GM23338 (cell line): ENCODE measurements at regions not wholly inside any gene's neighbourhood (a gene's known extent, or its start where the extent isn't known, plus 50 kb on each side); places are given as distances from the start of the nearest gene placed in this dataset.

Experiments
- ATAC-seq: fragments of 200-7000 bp; cut with Tn5 transposase; 3 replicates; pipeline ENCODE4 v1.9.1; 2020
- DNase-seq: peaks from one replicate; pipeline ENCODE4 v3.0.0-alpha.2; 2015; ENCODE audit warnings: low spot score
- H2AFZ ChIP-seq: fragments of 200-600 bp; sonication (generic); 2 replicates; pipeline ENCODE4 v1.8.0; 2016; ENCODE audit warnings: antibody characterized with exemption, mild to moderate bottlenecking, moderate library complexity
- H3F3A ChIP-seq: fragments of 200-600 bp; sonication (generic); replicated peaks from 2 replicates; pipeline ENCODE4 v1.8.0; 2017; ENCODE audit warnings: antibody characterized with exemption, mixed run types, low read depth
- H3K27ac ChIP-seq: fragments of 200-600 bp; sonication (generic); 2 replicates; pipeline ENCODE4 v1.6.1; 2016; ENCODE audit warnings: low read depth
- H3K27me3 ChIP-seq: fragments of 200-600 bp; sonication (generic); 2 replicates; pipeline ENCODE4 v1.8.0; 2016; ENCODE audit warnings: mild to moderate bottlenecking, mixed run types, moderate library complexity; ENCODE audit not compliant: insufficient read depth
- H3K36me3 ChIP-seq: fragments of 200-600 bp; sonication (generic); 2 replicates; pipeline ENCODE4 v1.8.0; 2016; ENCODE audit warnings: mild to moderate bottlenecking; ENCODE audit not compliant: insufficient read depth
- H3K4me1 ChIP-seq: fragments of 200-600 bp; sonication (generic); 2 replicates; pipeline ENCODE4 v1.8.0; 2016; ENCODE audit warnings: mild to moderate bottlenecking, moderate library complexity; ENCODE audit not compliant: insufficient read depth
- H3K4me2 ChIP-seq: fragments of 200-600 bp; sonication (generic); 2 replicates; pipeline ENCODE4 v1.7.1; 2017; ENCODE audit warnings: mixed run types
- H3K4me3 ChIP-seq: fragments of 200-600 bp; sonication (generic); 2 replicates; pipeline ENCODE4 v1.6.1; 2016; ENCODE audit warnings: mixed run types
- H3K79me2 ChIP-seq: fragments of 200-600 bp; sonication (generic); replicated peaks from 2 replicates; pipeline ENCODE4 v1.8.0; 2017; ENCODE audit warnings: mild to moderate bottlenecking; ENCODE audit not compliant: insufficient read depth
- H3K9me2 ChIP-seq: fragments of 200-600 bp; sonication (generic); 2 replicates; pipeline ENCODE4 v1.8.0; 2017; ENCODE audit not compliant: insufficient read depth
- H4K20me1 ChIP-seq: fragments of 200-600 bp; sonication (generic); replicated peaks from 2 replicates; pipeline ENCODE4 v1.8.0; 2017; ENCODE audit warnings: mild to moderate bottlenecking; ENCODE audit not compliant: insufficient read depth
- H3K27ac Mint-ChIP-seq: 2 replicates; pipeline ENCODE4 v1.8.0; 2020; ENCODE audit warnings: inconsistent platforms, mild to moderate bottlenecking, moderate library complexity, mixed read lengths
- H3K27me3 Mint-ChIP-seq: 3 replicates; pipeline ENCODE4 v1.8.0; 2022; ENCODE audit warnings: low read depth, mild to moderate bottlenecking, moderate library complexity, mixed read lengths, inconsistent platforms; ENCODE audit not compliant: insufficient read depth, poor library complexity
- H3K36me3 Mint-ChIP-seq: 3 replicates; pipeline ENCODE4 v1.8.0; 2021; ENCODE audit warnings: low read depth, mild to moderate bottlenecking, inconsistent platforms, moderate library complexity, mixed read lengths
- H3K4me1 Mint-ChIP-seq: 3 replicates; pipeline ENCODE4 v1.8.0; 2020; ENCODE audit warnings: mild to moderate bottlenecking, inconsistent platforms, mixed read lengths
- H3K4me3 Mint-ChIP-seq: 3 replicates; pipeline ENCODE4 v1.8.0; 2021; ENCODE audit warnings: moderate library complexity, mild to moderate bottlenecking, inconsistent platforms, mixed read lengths
- H3K9me3 Mint-ChIP-seq: 3 replicates; pipeline ENCODE4 v1.8.0; 2020; ENCODE audit warnings: moderate library complexity, mild to moderate bottlenecking, inconsistent platforms, mixed read lengths
- CREB1 ChIP-seq: fragments of 250-450 bp; sonication (Bioruptor Pico); IDR thresholded peaks from 2 replicates; pipeline ENCODE4 v1.5.0; 2020; ENCODE audit warnings: low read depth, mild to moderate bottlenecking, moderate library complexity
- CTCF ChIP-seq, 2 experiments: fragments of 200-600 bp in 1 of 2; sonication (generic) in 1 of 2; conservative IDR thresholded peaks; 2 replicates each; pipeline versions ENCODE4 v1.5.1 to v1.6.1; 2016 to 2017; ENCODE audit warnings: antibody characterized with exemption in 2 of 2, low read depth in 2 of 2, mild to moderate bottlenecking in 2 of 2, moderate library complexity in 1 of 2
- ETS1 ChIP-seq: IDR thresholded peaks from 2 replicates; pipeline ENCODE4 v1.6.1; 2016; ENCODE audit warnings: antibody characterized with exemption
- EZH2 ChIP-seq: fragments of 200-600 bp; sonication (generic); IDR thresholded peaks from one replicate; pipeline ENCODE4 v1.8.0; 2017; ENCODE audit warnings: antibody characterized with exemption, mild to moderate bottlenecking, low read depth; ENCODE audit not compliant: unreplicated experiment
- EZH2phosphoT487 ChIP-seq: fragments of 200-600 bp; sonication (generic); IDR thresholded peaks from one replicate; pipeline ENCODE4 v1.8.1; 2018; ENCODE audit warnings: antibody characterized with exemption; ENCODE audit not compliant: unreplicated experiment
- JUNB ChIP-seq: IDR thresholded peaks from one replicate; pipeline ENCODE4 v1.6.1; 2016; ENCODE audit warnings: antibody characterized with exemption; ENCODE audit not compliant: unreplicated experiment
- NANOG ChIP-seq: IDR thresholded peaks from 2 replicates; pipeline ENCODE4 v1.6.1; 2016; ENCODE audit warnings: antibody characterized with exemption, borderline replicate concordance
- POLR2AphosphoS5 ChIP-seq: IDR thresholded peaks from 2 replicates; pipeline ENCODE4 v1.6.1; 2016; ENCODE audit warnings: antibody characterized with exemption, low read depth
- REST ChIP-seq: IDR thresholded peaks from one replicate; pipeline ENCODE4 v1.6.1; 2018; ENCODE audit warnings: antibody characterized with exemption; ENCODE audit not compliant: unreplicated experiment
- STAT1 ChIP-seq: IDR thresholded peaks from one replicate; pipeline ENCODE4 v1.6.1; 2016; ENCODE audit warnings: antibody characterized with exemption; ENCODE audit not compliant: unreplicated experiment
- ZNF114 ChIP-seq: fragments of 250-450 bp; sonication (Bioruptor Pico); IDR thresholded peaks from 2 replicates; pipeline ENCODE4 v1.5.0; 2020; ENCODE audit warnings: mild to moderate bottlenecking, moderate library complexity
- ZNF331 ChIP-seq: fragments of 250-450 bp; sonication (Bioruptor Pico); IDR thresholded peaks from 2 replicates; pipeline ENCODE4 v1.5.0; 2020; ENCODE audit warnings: low read depth, mild to moderate bottlenecking, moderate library complexity
- ZNF462 ChIP-seq: fragments of 250-450 bp; sonication (Bioruptor Pico); IDR thresholded peaks from 2 replicates; pipeline ENCODE4 v1.5.0; 2020; ENCODE audit warnings: mild to moderate bottlenecking, moderate library complexity

GRCh38 chr2:33877348-33878016, 278.4 kb upstream of the FAM98A start:
- Mint-ChIP-seq H3K36me3 (no peaks in the 10 kb centered on the region), H3K4me3 (no peak overlapping the region), H3K9me3 (peaks cover 9% of the 10 kb centered on the region; the same call in 2 of the 3 replicates), H3K4me1 (no peaks in the 10 kb centered on the region), H3K27ac (no peak overlapping the region), H3K27me3 (peaks cover 7% of the 10 kb centered on the region)
- Histone ChIP-seq H3K79me2 (no peaks in the 10 kb centered on the region), H4K20me1 (no peaks in the 10 kb centered on the region), H3K27me3 (no peaks in the 10 kb centered on the region), H3K27ac (no peak overlapping the region), H3K36me3 (no peaks in the 10 kb centered on the region), H3K4me3 (no peak overlapping the region), H3K9me2 (no peaks in the 10 kb centered on the region), H3F3A (no peaks in the 10 kb centered on the region), H3K4me1 (no peaks in the 10 kb centered on the region), H3K4me2 (no peak overlapping the region), H2AFZ (no peak overlapping the region)
- TF ChIP-seq ETS1 (no peak), EZH2 (no peak), CREB1 (CRISPR knock-in tag) (no peak), STAT1 (no peak), POLR2AphosphoS5 (no peak), EZH2phosphoT487 (no peak), REST (no peak), NANOG (no peak), ZNF462 (no peak), JUNB (no peak), CTCF (conservative IDR thresholded peaks at IDR 0.05; ENCODE audit: low read depth in 2 of 2) (no peak), ZNF114 (CRISPR knock-in tag) (no peak), ZNF331 (CRISPR knock-in tag) (no peak)
- DNase-seq (no peak), ATAC-seq (no peak)
